ENCODE measurements at regions not wholly inside any gene's neighbourhood (a gene's known extent, or its start where the extent isn't known, plus 50 kb on each side); places are given as distances from the start of the nearest gene placed in this dataset.

DNA sequence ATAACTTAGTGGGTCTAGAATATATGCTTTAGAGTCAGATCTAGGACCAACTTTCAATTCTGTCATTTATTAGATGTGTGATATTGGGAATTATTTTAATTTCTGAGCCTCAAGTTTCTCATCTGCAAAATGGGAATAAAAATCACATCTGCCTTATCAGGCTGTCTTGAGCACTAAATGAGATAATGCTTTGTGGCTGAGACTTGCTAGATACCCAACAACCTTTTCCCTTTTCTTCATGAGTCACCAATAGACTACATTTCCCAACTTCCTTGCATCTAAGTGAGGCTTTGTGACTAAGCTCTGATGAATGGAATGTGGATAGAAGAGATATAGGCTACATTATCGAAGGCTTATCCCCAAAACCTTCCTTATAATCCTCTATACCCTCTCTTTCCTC is 220.7 kb upstream of the SESN3 start:
- Histone ChIP-seq H3K4me3 (ENCODE audit: low read length) (no peak overlapping the region), H2AK5ac (ENCODE audit: low read length) (no peak overlapping the region), H4K5ac (ENCODE audit: low read length) (no peak overlapping the region), H4K8ac (ENCODE audit: low read depth, low read length) (no peak overlapping the region), H3K4me2 (ENCODE audit: low read length) (no peak overlapping the region), H3K56ac (ENCODE audit: low read length) (no peak overlapping the region), H2BK15ac (replicated peaks; ENCODE audit: low read depth) (no peak overlapping the region), H3K27me3 (ENCODE audit: insufficient read depth, low read length, poor library complexity) (no peaks in the 10 kb centered on the region), H3K27ac (ENCODE audit: low read depth, low read length) (no peak overlapping the region), H3K9ac (ENCODE audit: low read length) (no peak overlapping the region), H3K36me3 (ENCODE audit: control insufficient read depth, insufficient read depth, low read length) (no peaks in the 10 kb centered on the region), H2BK5ac (ENCODE audit: low read length) (no peak overlapping the region), H3K23ac (ENCODE audit: low read length) (no peak overlapping the region), H3K79me2 (ENCODE audit: control insufficient read depth, insufficient read depth, low read length) (no peaks in the 10 kb centered on the region), H2BK120ac (ENCODE audit: low read depth, low read length) (no peak overlapping the region), H3K4me1 (ENCODE audit: control insufficient read depth, low read depth, low read length) (no peaks in the 10 kb centered on the region), H3K4ac (ENCODE audit: low read depth, low read length) (no peak overlapping the region), H3K79me1 (ENCODE audit: low read length) (no peaks in the 10 kb centered on the region), H3K18ac (ENCODE audit: low read length) (no peak overlapping the region)
- peak; percentile 56 for DNase-seq
- WGBS (ENCODE audit: extremely low coverage, insufficient coverage, low lambda C conversion rate): no CpG with 5 or more reads among the region's 1 CpG

DNA sequence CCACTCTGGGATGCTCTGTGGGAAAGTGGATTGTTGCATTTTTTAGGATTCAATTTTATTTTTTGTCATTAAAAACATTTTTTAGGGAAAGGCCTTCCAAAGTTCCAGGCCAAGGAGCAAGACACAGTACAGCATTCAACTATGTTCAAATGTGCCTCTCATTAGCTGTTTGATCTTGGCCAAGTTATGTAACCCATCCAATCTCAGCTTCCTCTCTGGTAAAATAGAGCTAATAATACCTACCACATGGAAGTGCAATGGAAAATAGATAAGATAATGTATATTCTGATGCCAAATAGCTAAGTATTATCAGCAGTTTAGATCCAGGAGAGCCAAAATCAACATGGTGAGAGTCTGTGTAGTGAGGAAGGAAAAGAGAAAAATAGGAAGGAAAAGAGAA is 220.3 kb upstream of the SESN3 start:
- Histone ChIP-seq H3K79me1 (ENCODE audit: low read length) (no peaks in the 10 kb centered on the region), H3K79me2 (ENCODE audit: control insufficient read depth, insufficient read depth, low read length) (no peaks in the 10 kb centered on the region), H2BK120ac (ENCODE audit: low read depth, low read length) (no peak overlapping the region), H3K36me3 (ENCODE audit: control insufficient read depth, insufficient read depth, low read length) (no peaks in the 10 kb centered on the region), H3K4me1 (ENCODE audit: control insufficient read depth, low read depth, low read length) (no peaks in the 10 kb centered on the region), H3K4me3 (ENCODE audit: low read length) (no peak overlapping the region), H3K27ac (ENCODE audit: low read depth, low read length) (no peak overlapping the region), H2AK5ac (ENCODE audit: low read length) (no peak overlapping the region), H3K4me2 (ENCODE audit: low read length) (no peak overlapping the region), H3K18ac (ENCODE audit: low read length) (no peak overlapping the region), H4K5ac (ENCODE audit: low read length) (no peak overlapping the region), H3K9ac (ENCODE audit: low read length) (no peak overlapping the region), H3K4ac (ENCODE audit: low read depth, low read length) (no peak overlapping the region), H2BK5ac (ENCODE audit: low read length) (no peak overlapping the region), H3K27me3 (ENCODE audit: insufficient read depth, low read length, poor library complexity) (no peaks in the 10 kb centered on the region), H3K23ac (ENCODE audit: low read length) (no peak overlapping the region), H2BK15ac (replicated peaks; ENCODE audit: low read depth) (no peak overlapping the region), H3K56ac (ENCODE audit: low read length) (no peak overlapping the region), H4K8ac (ENCODE audit: low read depth, low read length) (no peak overlapping the region)
- no peak for DNase-seq

DNA sequence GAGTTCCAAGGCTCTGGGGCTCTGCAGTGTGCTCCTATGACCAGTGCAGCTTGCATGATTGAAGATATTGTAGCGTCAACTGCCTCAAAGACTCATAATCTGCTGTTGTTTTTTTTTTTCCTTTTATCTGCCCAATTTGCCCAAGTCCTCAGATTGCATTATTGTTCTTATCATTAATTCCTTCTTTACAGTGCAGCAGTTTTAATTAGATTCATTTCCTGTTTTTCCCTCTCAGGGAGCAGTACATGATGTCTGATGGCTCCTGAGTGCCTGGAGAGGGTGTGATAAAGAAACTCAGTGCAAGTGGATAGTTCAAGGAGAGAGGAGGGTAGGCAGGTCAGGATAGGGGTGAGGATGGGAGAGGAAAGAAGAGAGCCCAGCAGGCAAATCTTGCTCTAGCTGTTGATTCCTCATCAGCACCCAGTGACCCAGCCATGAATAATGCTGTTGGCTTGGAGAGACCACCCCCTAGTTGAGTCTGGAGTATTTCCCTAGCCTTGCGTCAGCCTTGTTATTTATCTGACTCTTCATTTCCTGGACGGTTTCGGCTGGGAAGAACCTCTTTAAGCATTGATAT is 219.6 kb upstream of the SESN3 start:
- no CpG with 5 or more reads among the region's 4 CpGs for WGBS (ENCODE audit: extremely low coverage, insufficient coverage, low lambda C conversion rate)

DNA sequence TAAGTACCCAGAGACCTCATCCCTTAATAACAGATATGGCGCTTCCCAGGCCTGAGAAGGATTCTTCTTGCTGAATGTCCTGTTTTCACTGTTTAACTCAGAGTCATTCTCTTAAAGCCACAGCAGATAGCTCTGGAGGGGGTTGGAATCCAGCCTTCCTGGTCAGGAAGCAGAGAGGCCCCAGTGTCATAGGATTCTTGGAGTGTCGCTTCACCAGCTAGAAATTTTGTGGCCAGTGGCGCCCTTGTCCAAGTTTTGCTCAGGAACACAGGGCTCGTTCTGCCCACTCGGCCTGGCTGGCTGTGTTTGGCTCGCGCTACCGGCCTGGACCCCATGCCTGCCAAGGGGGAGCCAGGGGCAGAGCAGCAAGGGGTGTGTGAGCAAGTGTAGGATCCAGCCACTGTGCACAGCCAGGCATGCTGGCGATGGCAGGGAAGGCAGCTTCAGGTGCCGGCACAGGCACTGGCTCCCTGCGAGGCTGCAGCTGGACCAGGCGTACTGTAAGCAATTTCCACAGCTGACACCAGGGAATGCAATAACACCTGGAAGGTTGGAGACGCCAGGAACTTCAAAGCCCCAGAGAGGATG is 214.8 kb upstream of the SESN3 start:
- Histone ChIP-seq H3K79me2 (ENCODE audit: control insufficient read depth, insufficient read depth, low read length) (no peaks in the 10 kb centered on the region), H3K36me3 (ENCODE audit: control insufficient read depth, insufficient read depth, low read length) (no peaks in the 10 kb centered on the region), H3K18ac (ENCODE audit: low read length) (no peak overlapping the region), H3K4me3 (ENCODE audit: low read length) (no peak overlapping the region), H2AK5ac (ENCODE audit: low read length) (no peak overlapping the region), H4K5ac (ENCODE audit: low read length) (no peak overlapping the region), H2BK5ac (ENCODE audit: low read length) (no peak overlapping the region), H3K79me1 (ENCODE audit: low read length) (no peaks in the 10 kb centered on the region), H2BK120ac (ENCODE audit: low read depth, low read length) (no peak overlapping the region), H3K23ac (ENCODE audit: low read length) (no peak overlapping the region), H3K56ac (ENCODE audit: low read length) (no peak overlapping the region), H3K27ac (ENCODE audit: low read depth, low read length) (no peak overlapping the region), H3K4me1 (ENCODE audit: control insufficient read depth, low read depth, low read length) (no peaks in the 10 kb centered on the region), H3K27me3 (ENCODE audit: insufficient read depth, low read length, poor library complexity) (peaks cover 2% of the 10 kb centered on the region), H4K8ac (ENCODE audit: low read depth, low read length) (no peak overlapping the region), H3K9ac (ENCODE audit: low read length) (no peak overlapping the region), H2BK15ac (replicated peaks; ENCODE audit: low read depth) (no peak overlapping the region), H3K4me2 (ENCODE audit: low read length) (no peak overlapping the region), H3K4ac (ENCODE audit: low read depth, low read length) (no peak overlapping the region)
- WGBS (ENCODE audit: extremely low coverage, insufficient coverage, low lambda C conversion rate): no CpG with 5 or more reads among the region's 13 CpGs
- DNase-seq: peak; percentile 23

More for the DNA sequence above, 219.6 kb upstream of the SESN3 start:
- Histone ChIP-seq H3K79me2 (ENCODE audit: control insufficient read depth, insufficient read depth, low read length) (no peaks in the 10 kb centered on the region), H3K79me1 (ENCODE audit: low read length) (no peaks in the 10 kb centered on the region), H2BK5ac (ENCODE audit: low read length) (no peak overlapping the region), H3K27ac (ENCODE audit: low read depth, low read length) (no peak overlapping the region), H3K56ac (ENCODE audit: low read length) (no peak overlapping the region), H2BK15ac (replicated peaks; ENCODE audit: low read depth) (no peak overlapping the region), H3K18ac (ENCODE audit: low read length) (no peak overlapping the region), H3K23ac (ENCODE audit: low read length) (no peak overlapping the region), H3K4me1 (ENCODE audit: control insufficient read depth, low read depth, low read length) (no peaks in the 10 kb centered on the region), H3K36me3 (ENCODE audit: control insufficient read depth, insufficient read depth, low read length) (no peaks in the 10 kb centered on the region), H2BK120ac (ENCODE audit: low read depth, low read length) (no peak overlapping the region), H4K5ac (ENCODE audit: low read length) (no peak overlapping the region), H4K8ac (ENCODE audit: low read depth, low read length) (no peak overlapping the region), H3K4me3 (ENCODE audit: low read length) (no peak overlapping the region), H3K4ac (ENCODE audit: low read depth, low read length) (no peak overlapping the region), H3K27me3 (ENCODE audit: insufficient read depth, low read length, poor library complexity) (no peaks in the 10 kb centered on the region), H3K9ac (ENCODE audit: low read length) (no peak overlapping the region), H3K4me2 (ENCODE audit: low read length) (no peak overlapping the region), H2AK5ac (ENCODE audit: low read length) (no peak overlapping the region)
- peak; percentile 29 for DNase-seq

DNA sequence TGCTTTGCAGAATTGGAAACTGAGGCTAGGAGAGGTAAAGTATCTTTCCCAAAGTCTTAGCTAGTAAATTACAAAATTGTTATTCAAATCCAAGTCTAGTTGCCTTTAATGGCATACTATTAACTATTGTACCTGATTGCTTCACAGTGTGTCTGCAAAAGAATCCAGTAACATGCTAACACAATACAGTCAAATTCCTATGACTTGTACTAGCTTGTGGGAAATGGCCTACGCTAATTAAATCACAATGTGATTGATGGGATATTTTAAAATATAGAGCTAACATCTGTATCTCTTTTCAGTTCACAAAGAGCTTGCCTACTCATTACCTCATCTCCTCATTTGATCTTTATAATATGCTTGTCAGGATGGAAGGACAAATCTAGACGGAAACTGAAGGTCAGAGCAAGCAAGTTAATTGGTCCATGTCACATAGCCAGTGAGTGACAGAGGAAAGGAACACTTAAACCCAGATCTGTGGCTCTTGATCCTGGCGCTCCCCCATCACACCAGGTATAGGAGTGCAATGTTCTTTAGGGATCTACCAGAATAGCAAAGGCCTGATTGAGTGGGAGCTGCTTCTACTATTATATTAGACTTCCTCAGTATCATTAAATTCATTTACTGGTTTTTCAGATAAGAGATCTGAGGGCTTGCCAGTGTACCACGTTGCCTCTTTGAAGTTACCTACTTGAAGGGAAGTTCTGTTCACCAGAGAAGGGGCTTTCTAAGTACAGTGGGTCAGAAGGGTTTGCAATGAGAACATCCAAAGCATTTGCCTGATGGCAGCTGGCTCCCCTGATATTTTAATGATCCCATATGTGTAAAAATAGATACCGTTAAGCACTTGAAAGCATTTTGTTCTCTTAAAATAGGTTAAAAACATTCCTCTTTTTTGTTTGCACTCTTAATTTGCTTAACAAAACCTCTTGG is 213.6 kb upstream of the SESN3 start:
- Histone ChIP-seq H3K9ac (ENCODE audit: low read length) (no peak overlapping the region), H3K56ac (ENCODE audit: low read length) (no peak overlapping the region), H3K4me3 (ENCODE audit: low read length) (no peak overlapping the region), H4K5ac (ENCODE audit: low read length) (no peak overlapping the region), H3K23ac (ENCODE audit: low read length) (no peak overlapping the region), H3K4me1 (ENCODE audit: control insufficient read depth, low read depth, low read length) (no peaks in the 10 kb centered on the region), H3K4ac (ENCODE audit: low read depth, low read length) (no peak overlapping the region), H4K8ac (ENCODE audit: low read depth, low read length) (no peak overlapping the region), H2AK5ac (ENCODE audit: low read length) (no peak overlapping the region), H3K27me3 (ENCODE audit: insufficient read depth, low read length, poor library complexity) (peaks cover 2% of the 10 kb centered on the region), H3K36me3 (ENCODE audit: control insufficient read depth, insufficient read depth, low read length) (no peaks in the 10 kb centered on the region), H3K18ac (ENCODE audit: low read length) (no peak overlapping the region), H3K4me2 (ENCODE audit: low read length) (no peak overlapping the region), H2BK15ac (replicated peaks; ENCODE audit: low read depth) (no peak overlapping the region), H3K79me2 (ENCODE audit: control insufficient read depth, insufficient read depth, low read length) (no peaks in the 10 kb centered on the region), H3K27ac (ENCODE audit: low read depth, low read length) (no peak overlapping the region), H2BK5ac (ENCODE audit: low read length) (no peak overlapping the region), H3K79me1 (ENCODE audit: low read length) (no peaks in the 10 kb centered on the region), H2BK120ac (ENCODE audit: low read depth, low read length) (no peak overlapping the region)
- WGBS (ENCODE audit: extremely low coverage, insufficient coverage, low lambda C conversion rate): no CpG with 5 or more reads among the region's 5 CpGs
- no peak for DNase-seq

Data from mesendoderm (in vitro differentiated cells).